Liver (tissue), 8 donors: ENCODE measurements at regions not wholly inside any gene's neighbourhood (a gene's known extent, or its start where the extent isn't known, plus 50 kb on each side); places are given as distances from the start of the nearest gene placed in this dataset.
A peak's percentile ranks its signal among the peaks of the same experiment; 100 is the strongest.

Experiments
- DNase-seq: peaks from one replicate; pipeline ENCODE4 v3.0.0-alpha.2; 2017; ENCODE audit warnings: low spot score
- H3K27ac ChIP-seq, 2 donors: one replicate each; pipeline ENCODE4 v1.7.0; 2013; ENCODE audit warnings: inconsistent platforms in 2 of 2, low read length in 2 of 2, control low read depth in 1 of 2, low read depth in 1 of 2, mild to moderate bottlenecking in 1 of 2
- H3K27me3 ChIP-seq, 4 donors: one replicate each; pipeline versions ENCODE4 v1.6.1 to v1.7.0; 2013; ENCODE audit warnings: low read length in 3 of 4, inconsistent platforms in 1 of 4, mild to moderate bottlenecking in 1 of 4, moderate library complexity in 1 of 4; ENCODE audit not compliant: control insufficient read depth in 4 of 4, insufficient read depth in 4 of 4
- H3K36me3 ChIP-seq, 4 donors: one replicate each; pipeline versions ENCODE4 v1.6.1 to v1.7.0; 2013; ENCODE audit warnings: low read length in 3 of 4, mild to moderate bottlenecking in 3 of 4, low read depth in 1 of 4, moderate library complexity in 1 of 4; ENCODE audit not compliant: control insufficient read depth in 4 of 4, insufficient read depth in 3 of 4
- H3K4me1 ChIP-seq, 4 donors: one replicate each; pipeline versions ENCODE4 v1.6.1 to v1.7.0; 2013; ENCODE audit warnings: low read length in 3 of 4, mild to moderate bottlenecking in 3 of 4, moderate library complexity in 1 of 4; ENCODE audit not compliant: control insufficient read depth in 4 of 4, insufficient read depth in 4 of 4
- H3K4me3 ChIP-seq, 3 donors: one replicate each; pipeline versions ENCODE4 v1.6.1 to v1.7.0; 2013; ENCODE audit warnings: low read length in 3 of 3, control low read depth in 1 of 3, low read depth in 1 of 3, mild to moderate bottlenecking in 1 of 3
- H3K9ac ChIP-seq, 2 donors: one replicate each; pipeline ENCODE4 v1.7.0; 2013; ENCODE audit warnings: low read length in 2 of 2, mild to moderate bottlenecking in 2 of 2, moderate library complexity in 2 of 2, control low read depth in 1 of 2, low read depth in 1 of 2
- H3K9me3 ChIP-seq, 4 donors: one replicate each; pipeline versions ENCODE4 v1.6.1 to v1.7.0; 2013; ENCODE audit warnings: low read length in 3 of 4; ENCODE audit not compliant: control insufficient read depth in 4 of 4
- ATF3 ChIP-seq: IDR thresholded peaks from 2 replicates; pipeline ENCODE4 v1.6.1; 2016; ENCODE audit warnings: antibody characterized with exemption
- EGR1 ChIP-seq, 2 donors: IDR thresholded peaks; 2 replicates each; pipeline ENCODE4 v1.6.1; 2016 to 2018; ENCODE audit warnings: antibody characterized with exemption in 2 of 2, low read depth in 2 of 2
- FOXA1 ChIP-seq: IDR thresholded peaks from 2 replicates; pipeline ENCODE4 v1.6.1; 2016; ENCODE audit warnings: antibody characterized with exemption
- FOXA2 ChIP-seq: IDR thresholded peaks from 2 replicates; pipeline ENCODE4 v1.6.1; 2016; ENCODE audit warnings: antibody characterized with exemption
- GABPA ChIP-seq, 2 donors: IDR thresholded peaks in 1 of 2; conservative IDR thresholded peaks in 1 of 2; 2 replicates each; pipeline ENCODE4 v1.6.1; 2016; ENCODE audit warnings: antibody characterized with exemption in 2 of 2, mild to moderate bottlenecking in 1 of 2, moderate library complexity in 1 of 2
- HNF4G ChIP-seq: IDR thresholded peaks from 2 replicates; pipeline ENCODE4 v1.6.1; 2016; ENCODE audit warnings: antibody characterized with exemption
- JUND ChIP-seq, 2 donors: IDR thresholded peaks; 2 replicates each; pipeline ENCODE4 v1.6.1; 2016; ENCODE audit warnings: antibody characterized with exemption in 2 of 2
- MAX ChIP-seq: IDR thresholded peaks from 2 replicates; pipeline ENCODE4 v1.6.1; 2016; ENCODE audit warnings: antibody characterized with exemption
- NR2F2 ChIP-seq: IDR thresholded peaks from 2 replicates; pipeline ENCODE4 v1.6.1; 2016; ENCODE audit warnings: antibody characterized with exemption
- RAD21 ChIP-seq, 2 donors: IDR thresholded peaks; 2 replicates each; pipeline ENCODE4 v1.6.1; 2016; ENCODE audit warnings: antibody characterized with exemption in 2 of 2, mild to moderate bottlenecking in 2 of 2
- REST ChIP-seq: IDR thresholded peaks from 2 replicates; pipeline ENCODE4 v1.6.1; 2016; ENCODE audit warnings: antibody characterized with exemption, mild to moderate bottlenecking
- RXRA ChIP-seq, 2 donors: IDR thresholded peaks; 2 replicates each; pipeline ENCODE4 v1.6.1; 2017 to 2018; ENCODE audit warnings: antibody characterized with exemption in 2 of 2, mild to moderate bottlenecking in 1 of 2
- SP1 ChIP-seq: IDR thresholded peaks from 2 replicates; pipeline ENCODE4 v1.6.1; 2018; ENCODE audit warnings: antibody characterized with exemption, mild to moderate bottlenecking
- TAF1 ChIP-seq: conservative IDR thresholded peaks from 2 replicates; pipeline ENCODE4 v1.6.1; 2016; ENCODE audit warnings: antibody characterized with exemption, mild to moderate bottlenecking
- YY1 ChIP-seq: IDR thresholded peaks from 2 replicates; pipeline ENCODE4 v1.6.1; 2016; ENCODE audit warnings: antibody characterized with exemption, mild to moderate bottlenecking
- WGBS: extraction: QIAGEN DNeasy Blood & Tissue Kit; methylation state at CpG from one replicate; pipeline ENCODE4 v1.1.7; 2013; 5-methylcytosine and 5-hydroxymethylcytosine counted together
- TF ChIP-seq, protein P1 (sequence below): fragments of 150-350 bp; IDR thresholded peaks from 2 replicates; pipeline ENCODE4 v1.5.1; 2017; ENCODE audit warnings: improper control_type of control experiment, low read depth, low read length; ENCODE audit not compliant: missing input control
- TF ChIP-seq, protein P2 (sequence below): IDR thresholded peaks from 2 replicates; pipeline ENCODE4 v1.6.1; 2016; ENCODE audit warnings: antibody characterized with exemption
- donor health status: healthy.
- donor health status: healthy.
- donor health status: healthy.
- donor health status: healthy.
- donor health status: healthy.

DNA sequence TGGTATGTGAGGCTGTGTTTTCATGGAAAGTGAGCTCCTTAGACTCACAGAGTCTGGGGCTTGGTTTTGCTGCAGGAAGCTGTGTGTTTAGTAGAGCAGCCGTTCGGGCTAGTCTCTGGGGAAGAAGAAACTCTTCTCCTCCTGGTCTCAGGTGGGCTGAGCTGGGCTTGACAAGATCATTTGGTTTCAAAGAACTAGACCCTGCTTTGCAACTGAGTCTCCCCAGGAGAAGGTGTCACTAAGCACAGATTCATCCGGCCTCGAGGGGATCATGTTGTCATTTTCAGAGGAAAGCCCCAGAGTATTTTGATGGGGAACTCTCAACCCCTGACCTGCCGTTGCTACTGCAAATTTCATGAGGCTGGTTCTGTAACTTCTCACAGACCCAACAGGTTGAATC lies 188.5 kb downstream of the FAM43A start:
- no peak overlapping the region for H3K4me3 ChIP-seq
- peaks cover 3 to 19% (median 15%) of the 10 kb centered on the region in 4 donors for H3K4me1 ChIP-seq
- peak; percentile 4 for DNase-seq
- H3K27me3 ChIP-seq: no peaks in the 10 kb centered on the region
- H3K9me3 ChIP-seq: no peaks in the 10 kb centered on the region
- WGBS: 92% methylated on average over 5 of the region's 5 CpGs
- no peaks in the 10 kb centered on the region for H3K36me3 ChIP-seq
- no peak overlapping the region for H3K9ac ChIP-seq
- TF ChIP-seq JUND (IDR thresholded peaks at IDR 0.05) (no peak), RXRA (IDR thresholded peaks at IDR 0.05) (no peak), HNF4G (no peak), RAD21 (IDR thresholded peaks at IDR 0.05) (no peak), REST (no peak), NR2F2 (no peak), SP1 (no peak), ATF3 (no peak), MAX (no peak), TAF1 (no peak), EGR1 (IDR thresholded peaks at IDR 0.05; ENCODE audit: low read depth in 2 of 2) (no peak), YY1 (no peak), FOXA2 (no peak)
- TF ChIP-seq, protein P1, sequence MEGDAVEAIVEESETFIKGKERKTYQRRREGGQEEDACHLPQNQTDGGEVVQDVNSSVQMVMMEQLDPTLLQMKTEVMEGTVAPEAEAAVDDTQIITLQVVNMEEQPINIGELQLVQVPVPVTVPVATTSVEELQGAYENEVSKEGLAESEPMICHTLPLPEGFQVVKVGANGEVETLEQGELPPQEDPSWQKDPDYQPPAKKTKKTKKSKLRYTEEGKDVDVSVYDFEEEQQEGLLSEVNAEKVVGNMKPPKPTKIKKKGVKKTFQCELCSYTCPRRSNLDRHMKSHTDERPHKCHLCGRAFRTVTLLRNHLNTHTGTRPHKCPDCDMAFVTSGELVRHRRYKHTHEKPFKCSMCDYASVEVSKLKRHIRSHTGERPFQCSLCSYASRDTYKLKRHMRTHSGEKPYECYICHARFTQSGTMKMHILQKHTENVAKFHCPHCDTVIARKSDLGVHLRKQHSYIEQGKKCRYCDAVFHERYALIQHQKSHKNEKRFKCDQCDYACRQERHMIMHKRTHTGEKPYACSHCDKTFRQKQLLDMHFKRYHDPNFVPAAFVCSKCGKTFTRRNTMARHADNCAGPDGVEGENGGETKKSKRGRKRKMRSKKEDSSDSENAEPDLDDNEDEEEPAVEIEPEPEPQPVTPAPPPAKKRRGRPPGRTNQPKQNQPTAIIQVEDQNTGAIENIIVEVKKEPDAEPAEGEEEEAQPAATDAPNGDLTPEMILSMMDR: no peak
- TF ChIP-seq, protein P2, sequence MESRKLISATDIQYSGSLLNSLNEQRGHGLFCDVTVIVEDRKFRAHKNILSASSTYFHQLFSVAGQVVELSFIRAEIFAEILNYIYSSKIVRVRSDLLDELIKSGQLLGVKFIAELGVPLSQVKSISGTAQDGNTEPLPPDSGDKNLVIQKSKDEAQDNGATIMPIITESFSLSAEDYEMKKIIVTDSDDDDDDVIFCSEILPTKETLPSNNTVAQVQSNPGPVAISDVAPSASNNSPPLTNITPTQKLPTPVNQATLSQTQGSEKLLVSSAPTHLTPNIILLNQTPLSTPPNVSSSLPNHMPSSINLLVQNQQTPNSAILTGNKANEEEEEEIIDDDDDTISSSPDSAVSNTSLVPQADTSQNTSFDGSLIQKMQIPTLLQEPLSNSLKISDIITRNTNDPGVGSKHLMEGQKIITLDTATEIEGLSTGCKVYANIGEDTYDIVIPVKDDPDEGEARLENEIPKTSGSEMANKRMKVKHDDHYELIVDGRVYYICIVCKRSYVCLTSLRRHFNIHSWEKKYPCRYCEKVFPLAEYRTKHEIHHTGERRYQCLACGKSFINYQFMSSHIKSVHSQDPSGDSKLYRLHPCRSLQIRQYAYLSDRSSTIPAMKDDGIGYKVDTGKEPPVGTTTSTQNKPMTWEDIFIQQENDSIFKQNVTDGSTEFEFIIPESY: no peak
- no peak overlapping the region for H3K27ac ChIP-seq

- TF ChIP-seq ATF3: no peak
- no peak for TF ChIP-seq JUND (IDR thresholded peaks at IDR 0.05)
- TF ChIP-seq MAX: no peak
- no peak for TF ChIP-seq GABPA (IDR thresholded peaks at IDR 0.05 in 1 of 2, conservative IDR thresholded peaks at IDR 0.05 in 1 of 2)
- TF ChIP-seq, protein P1: no peak
- TF ChIP-seq RXRA (IDR thresholded peaks at IDR 0.05): no peak
- no peak for TF ChIP-seq FOXA1
- no peak for TF ChIP-seq EGR1 (IDR thresholded peaks at IDR 0.05; ENCODE audit: low read depth in 2 of 2)
- H3K4me1 ChIP-seq: peaks cover 3 to 19% (median 15%) of the 10 kb centered on the region in 4 donors
- WGBS: 93% methylated on average over 9 of the region's 9 CpGs
Measured at GRCh38 chr3:194874783-194875182, 189.1 kb downstream of the FAM43A start.

More at GRCh38 chr3:194874783-194875182, 189.1 kb downstream of the FAM43A start:
- no peaks in the 10 kb centered on the region for H3K27me3 ChIP-seq
- H3K27ac ChIP-seq: no peak overlapping the region
- H3K9me3 ChIP-seq: no peaks in the 10 kb centered on the region
- H3K4me3 ChIP-seq: no peak overlapping the region
- DNase-seq: peak; percentile 24
- H3K36me3 ChIP-seq: no peaks in the 10 kb centered on the region
- H3K9ac ChIP-seq: no peak overlapping the region
